Suprapubic skin (tissue), 4 donors: ENCODE measurements at regions not wholly inside any gene's neighbourhood (a gene's known extent, or its start where the extent isn't known, plus 50 kb on each side); places are given as distances from the start of the nearest gene placed in this dataset.

Source experiments
- CTCF ChIP-seq, 2 donors: fragments of 200-600 bp in 1 of 2; fragments of 450-650 bp in 1 of 2; sonication (generic) in 1 of 2; IDR thresholded peaks; one replicate each; pipeline ENCODE4 v1.5.1; 2016 to 2019; ENCODE audit warnings: antibody characterized with exemption in 2 of 2, mild to moderate bottlenecking in 1 of 2, moderate library complexity in 1 of 2
- EP300 ChIP-seq: sonication (generic); formaldehyde crosslinking; IDR thresholded peaks from one replicate; pipeline ENCODE4 v1.6.1; 2017; ENCODE audit warnings: antibody characterized with exemption
- POLR2A ChIP-seq, 2 donors: fragments of 450-650 bp; IDR thresholded peaks; one replicate each; pipeline ENCODE4 v1.6.1; 2017; ENCODE audit warnings: antibody characterized with exemption in 2 of 2, mild to moderate bottlenecking in 2 of 2, moderate library complexity in 2 of 2
- POLR2AphosphoS5 ChIP-seq, 3 donors: sonication (generic); formaldehyde crosslinking; IDR thresholded peaks; one replicate each; pipeline ENCODE4 v1.6.1; 2017; ENCODE audit warnings: antibody characterized with exemption in 3 of 3

DNA sequence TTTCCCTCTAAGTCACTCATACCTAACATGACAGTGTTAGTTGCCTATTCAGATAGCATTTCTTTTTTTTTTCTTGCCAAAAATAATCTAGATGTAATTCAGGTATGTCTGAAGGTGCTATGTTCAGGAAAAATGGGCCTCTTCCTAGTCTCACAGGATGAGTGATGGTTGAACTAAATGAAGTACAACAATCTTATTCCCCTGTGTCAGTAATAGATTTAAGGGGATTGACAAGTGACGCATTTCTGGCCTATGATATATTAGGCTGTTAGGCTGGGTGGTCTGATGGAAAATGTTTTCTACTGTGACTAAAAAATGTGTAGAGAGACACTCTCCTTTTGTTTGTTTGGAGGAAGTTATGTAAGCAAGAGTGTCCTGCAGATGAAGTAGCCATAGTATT lies 878.7 kb upstream of the SLITRK1 start:
- TF ChIP-seq CTCF (IDR thresholded peaks at IDR 0.05) = no peak
- TF ChIP-seq POLR2A (IDR thresholded peaks at IDR 0.05) = no peak
- TF ChIP-seq EP300 = no peak
- TF ChIP-seq POLR2AphosphoS5 (IDR thresholded peaks at IDR 0.05) = no peak
